ENCODE measurements at regions not wholly inside any gene's neighbourhood (a gene's known extent, or its start where the extent isn't known, plus 50 kb on each side); places are given as distances from the start of the nearest gene placed in this dataset.

DNA sequence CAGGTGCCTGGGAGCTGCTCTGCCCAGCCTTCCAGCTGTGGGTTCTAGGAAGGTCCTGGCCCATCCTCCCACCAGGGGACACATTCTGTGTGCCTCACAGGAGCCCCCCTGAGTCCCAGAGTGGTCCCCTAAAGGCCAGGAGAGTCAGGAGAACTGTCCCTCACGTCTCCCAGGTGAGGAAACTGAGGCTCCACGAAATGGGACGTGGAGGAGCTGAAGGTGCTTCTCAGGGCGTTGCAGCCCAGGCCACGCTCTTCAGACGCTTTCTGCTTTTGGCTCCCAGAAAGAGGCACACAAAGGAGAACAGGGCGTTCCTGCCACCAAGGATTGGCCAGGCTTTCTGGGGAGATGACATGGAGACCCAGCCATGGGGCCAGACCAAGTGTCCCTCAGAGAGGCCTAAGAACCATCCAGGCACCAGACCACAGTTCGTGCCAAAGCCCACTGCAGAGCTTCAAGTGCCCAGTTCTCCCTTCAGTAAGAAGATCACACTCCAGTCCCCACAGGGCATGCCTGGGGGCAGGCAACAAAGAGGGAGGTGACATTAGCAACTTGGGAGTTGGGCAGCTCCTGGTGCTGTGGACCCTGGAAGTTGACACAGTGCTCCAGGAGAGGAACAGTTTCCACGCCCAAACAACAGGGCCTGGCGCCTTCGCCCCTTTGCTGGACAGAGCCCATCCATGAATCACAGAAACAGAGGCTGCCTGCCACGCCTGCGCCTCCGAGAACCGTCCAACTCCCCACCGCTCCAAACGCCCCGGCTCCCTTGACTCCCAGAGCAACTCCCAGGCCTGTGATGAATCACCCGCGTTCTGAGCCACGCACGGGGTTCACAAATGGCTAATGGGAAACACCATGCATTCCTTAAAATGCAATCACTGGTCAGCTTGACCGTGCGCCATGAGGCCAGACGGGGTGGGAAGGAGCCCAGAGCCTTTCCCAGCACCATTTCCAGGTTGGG is 589.2 kb downstream of the BRD1 start:
- Histone ChIP-seq H3K9me3 (ENCODE audit: control insufficient read depth, insufficient read depth, low read length) (no peaks in the 10 kb centered on the region), H3K4me1 (ENCODE audit: control insufficient read depth, insufficient read depth, low read length) (no peaks in the 10 kb centered on the region), H3K27me3 (ENCODE audit: control insufficient read depth, insufficient read depth, low read length) (no peaks in the 10 kb centered on the region), H3K4me3 (ENCODE audit: low read length) (no peak overlapping the region), H3K27ac (ENCODE audit: low read length) (no peak overlapping the region), H3K36me3 (ENCODE audit: control insufficient read depth, insufficient read depth, low read length) (no peaks in the 10 kb centered on the region)
- no peak for DNase-seq
- 79% methylated on average over 25 of the region's 25 CpGs for WGBS (ENCODE audit: insufficient coverage)
- H3K27me3 Mint-ChIP-seq (ENCODE audit: low read depth in 2 of 2): peaks cover 0 to 2% of the 10 kb centered on the region in 2 donors
- TF ChIP-seq, protein P1, sequence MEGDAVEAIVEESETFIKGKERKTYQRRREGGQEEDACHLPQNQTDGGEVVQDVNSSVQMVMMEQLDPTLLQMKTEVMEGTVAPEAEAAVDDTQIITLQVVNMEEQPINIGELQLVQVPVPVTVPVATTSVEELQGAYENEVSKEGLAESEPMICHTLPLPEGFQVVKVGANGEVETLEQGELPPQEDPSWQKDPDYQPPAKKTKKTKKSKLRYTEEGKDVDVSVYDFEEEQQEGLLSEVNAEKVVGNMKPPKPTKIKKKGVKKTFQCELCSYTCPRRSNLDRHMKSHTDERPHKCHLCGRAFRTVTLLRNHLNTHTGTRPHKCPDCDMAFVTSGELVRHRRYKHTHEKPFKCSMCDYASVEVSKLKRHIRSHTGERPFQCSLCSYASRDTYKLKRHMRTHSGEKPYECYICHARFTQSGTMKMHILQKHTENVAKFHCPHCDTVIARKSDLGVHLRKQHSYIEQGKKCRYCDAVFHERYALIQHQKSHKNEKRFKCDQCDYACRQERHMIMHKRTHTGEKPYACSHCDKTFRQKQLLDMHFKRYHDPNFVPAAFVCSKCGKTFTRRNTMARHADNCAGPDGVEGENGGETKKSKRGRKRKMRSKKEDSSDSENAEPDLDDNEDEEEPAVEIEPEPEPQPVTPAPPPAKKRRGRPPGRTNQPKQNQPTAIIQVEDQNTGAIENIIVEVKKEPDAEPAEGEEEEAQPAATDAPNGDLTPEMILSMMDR (IDR thresholded peaks at IDR 0.05): no peak
- intact Hi-C loops (cut with micrococcal nuclease): no loop called here
- no peaks in the 10 kb centered on the region for H3K36me3 Mint-ChIP-seq
- no peak for ATAC-seq
- no peak overlapping the region for H3K27ac Mint-ChIP-seq
- no peaks in the 10 kb centered on the region for H3K9me3 Mint-ChIP-seq
- no peak overlapping the region for H3K4me3 Mint-ChIP-seq
- H3K4me1 Mint-ChIP-seq: no peaks in the 10 kb centered on the region

DNA sequence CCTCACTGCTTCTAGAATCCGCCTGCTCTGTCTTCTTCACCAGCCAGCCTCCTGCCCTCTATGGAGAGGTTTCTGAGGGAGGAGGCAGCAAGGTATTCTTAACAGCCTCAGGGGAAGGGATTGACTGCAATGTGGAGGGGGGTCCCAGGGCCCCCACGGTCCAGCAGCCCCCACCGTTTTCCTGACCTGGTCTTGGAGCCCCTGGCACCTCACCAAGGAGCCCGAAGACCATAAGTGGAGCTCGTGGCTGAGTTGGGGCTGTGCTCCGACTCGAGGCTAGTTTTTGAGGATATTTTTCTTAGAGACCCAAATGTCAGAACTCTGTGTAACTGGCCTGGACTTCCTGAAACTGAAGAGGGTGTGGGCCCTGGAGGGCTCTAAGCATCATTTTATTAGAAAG is 590.0 kb downstream of the BRD1 start:
- Mint-ChIP-seq H3K27me3 (ENCODE audit: low read depth in 2 of 2) (peaks cover 0 to 2% of the 10 kb centered on the region in 2 donors), H3K36me3 (no peaks in the 10 kb centered on the region), H3K9me3 (no peaks in the 10 kb centered on the region), H3K27ac (no peak overlapping the region), H3K4me3 (no peak overlapping the region), H3K4me1 (no peaks in the 10 kb centered on the region)
- no peak for ATAC-seq
- intact Hi-C loops (cut with micrococcal nuclease): no loop called here
- TF ChIP-seq, protein P1 (IDR thresholded peaks at IDR 0.05): no peak
- Histone ChIP-seq H3K36me3 (ENCODE audit: control insufficient read depth, insufficient read depth, low read length) (no peaks in the 10 kb centered on the region), H3K27ac (ENCODE audit: low read length) (no peak overlapping the region), H3K4me1 (ENCODE audit: control insufficient read depth, insufficient read depth, low read length) (no peaks in the 10 kb centered on the region), H3K27me3 (ENCODE audit: control insufficient read depth, insufficient read depth, low read length) (no peaks in the 10 kb centered on the region), H3K4me3 (ENCODE audit: low read length) (no peak overlapping the region), H3K9me3 (ENCODE audit: control insufficient read depth, insufficient read depth, low read length) (no peaks in the 10 kb centered on the region)
- DNase-seq: no peak
- WGBS (ENCODE audit: insufficient coverage): 58% methylated on average over 6 of the region's 7 CpGs

DNA sequence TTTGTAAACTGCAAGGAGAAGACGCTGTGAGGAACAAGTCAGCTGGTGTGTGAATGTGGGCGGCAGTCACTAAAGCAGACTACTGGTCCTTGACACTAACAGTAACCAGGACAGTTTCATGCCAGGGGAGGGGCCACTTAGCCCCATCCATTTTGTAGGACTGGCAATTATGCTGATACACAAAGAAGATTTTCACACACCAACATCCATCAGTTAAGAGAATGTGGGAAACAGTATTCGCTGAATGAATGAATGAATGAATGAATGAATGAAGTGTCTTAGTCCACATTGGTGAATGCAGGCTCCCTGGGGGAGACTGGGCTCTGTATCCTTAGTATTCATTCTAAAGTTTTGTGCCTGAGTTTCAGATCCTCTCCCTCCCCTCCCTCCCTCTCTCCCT is 590.4 kb downstream of the BRD1 start:
- H3K27me3 ChIP-seq (ENCODE audit: control insufficient read depth, insufficient read depth, low read length): no peaks in the 10 kb centered on the region
- TF ChIP-seq, protein P1 (IDR thresholded peaks at IDR 0.05): no peak
- no peak for DNase-seq
- no peaks in the 10 kb centered on the region for H3K4me1 ChIP-seq (ENCODE audit: control insufficient read depth, insufficient read depth, low read length)
- H3K9me3 Mint-ChIP-seq: no peaks in the 10 kb centered on the region
- no peak overlapping the region for H3K27ac ChIP-seq (ENCODE audit: low read length)
- no peak overlapping the region for H3K4me3 Mint-ChIP-seq
- H3K9me3 ChIP-seq (ENCODE audit: control insufficient read depth, insufficient read depth, low read length): no peaks in the 10 kb centered on the region
- intact Hi-C loops (cut with micrococcal nuclease): no loop called here
- H3K4me3 ChIP-seq (ENCODE audit: low read length): no peak overlapping the region
- no peak for ATAC-seq
- peaks cover 0 to 2% of the 10 kb centered on the region in 2 donors for H3K27me3 Mint-ChIP-seq (ENCODE audit: low read depth in 2 of 2)
- H3K27ac Mint-ChIP-seq: no peak overlapping the region
- WGBS (ENCODE audit: insufficient coverage): 95% methylated on average over 2 of the region's 3 CpGs
- H3K36me3 ChIP-seq (ENCODE audit: control insufficient read depth, insufficient read depth, low read length): no peaks in the 10 kb centered on the region
- H3K4me1 Mint-ChIP-seq: no peaks in the 10 kb centered on the region
- no peaks in the 10 kb centered on the region for H3K36me3 Mint-ChIP-seq
